PC-3 (cell line): ENCODE measurements at regions not wholly inside any gene's neighbourhood (a gene's known extent, or its start where the extent isn't known, plus 50 kb on each side); places are given as distances from the start of the nearest gene placed in this dataset.

ENCODE experiments used
- ATAC-seq: fragments of 200-7000 bp; cut with Tn5 transposase; 2 replicates; pipeline ENCODE4 v1.9.1; 2020; ENCODE audit warnings: mild to moderate bottlenecking, moderate library complexity
- BruUV-seq: library from RNA; stranded (reverse); fragments of 400-500 nt; replicated peaks from 2 replicates; lab custom pipeline; 2021; lab: Mats Ljungman, UMichigan
- CTCF ChIA-PET: fragments of 300-600 bp; sonication (Branson Sonifier 250); formaldehyde crosslinking; loops from one replicate; lab custom pipeline; 2022; ENCODE audit warnings: antibody characterized with exemption; lab: Charles Lee
- POLR2A ChIA-PET: fragments of 300-600 bp; sonication (Branson Sonifier 250); formaldehyde crosslinking; loops from one replicate; lab custom pipeline; 2022; ENCODE audit warnings: antibody characterized with exemption; ENCODE audit not compliant: unreplicated experiment; lab: Charles Lee
- DNase-seq: peaks from one replicate; pipeline ENCODE4 v3.0.0-alpha.2; 2015
- H2AFZ ChIP-seq: fragments of 300-600 bp; sonication (generic); 2 replicates; pipeline ENCODE4 v1.6.0; 2016; ENCODE audit warnings: antibody characterized with exemption, low read length
- H3F3A ChIP-seq: fragments of 300-600 bp; sonication (generic); one replicate; pipeline ENCODE4 v1.6.0; 2017; ENCODE audit warnings: antibody characterized with exemption, low read length, control low read depth, mild to moderate bottlenecking; ENCODE audit not compliant: unreplicated experiment
- H3K27ac ChIP-seq: fragments of 300-600 bp; sonication (generic); 2 replicates; pipeline ENCODE4 v1.5.1; 2016; ENCODE audit warnings: mild to moderate bottlenecking, low read length
- H3K27me3 ChIP-seq: fragments of 300-600 bp; sonication (generic); 2 replicates; pipeline ENCODE4 v1.6.1; 2016; ENCODE audit warnings: low read length, mixed read lengths
- H3K36me3 ChIP-seq: fragments of 300-600 bp; sonication (generic); 2 replicates; pipeline ENCODE4 v1.6.1; 2016; ENCODE audit warnings: low read depth, mixed run types, low read length, mixed read lengths
- H3K4me1 ChIP-seq: fragments of 300-600 bp; sonication (generic); 2 replicates; pipeline ENCODE4 v1.5.1; 2016; ENCODE audit warnings: low read length; ENCODE audit not compliant: insufficient read depth
- H3K4me2 ChIP-seq: fragments of 300-600 bp; sonication (generic); 2 replicates; pipeline ENCODE4 v1.6.0; 2016; ENCODE audit warnings: low read length
- H3K4me3 ChIP-seq: fragments of 300-600 bp; sonication (generic); 2 replicates; pipeline ENCODE4 v1.5.1; 2016; ENCODE audit warnings: mild to moderate bottlenecking, low read length, mixed read lengths
- H3K79me2 ChIP-seq: fragments of 300-600 bp; sonication (generic); 2 replicates; pipeline ENCODE4 v1.6.1; 2017; ENCODE audit warnings: low read length, mixed read lengths
- H3K9ac ChIP-seq: fragments of 300-600 bp; sonication (generic); 2 replicates; pipeline ENCODE4 v1.6.0; 2016; ENCODE audit warnings: mild to moderate bottlenecking, low read length
- H3K9me2 ChIP-seq: fragments of 300-600 bp; sonication (generic); replicated peaks from 2 replicates; pipeline ENCODE4 v1.6.1; 2016; ENCODE audit warnings: mixed run types, low read length, mixed read lengths
- H3K9me3 ChIP-seq: fragments of 300-600 bp; sonication (generic); 2 replicates; pipeline ENCODE4 v1.6.1; 2016; ENCODE audit warnings: low read length, mixed read lengths
- H4K20me1 ChIP-seq: fragments of 300-600 bp; sonication (generic); 2 replicates; pipeline ENCODE4 v1.6.1; 2016; ENCODE audit warnings: low read length, mixed read lengths
- CTCF ChIP-seq: fragments of 300-600 bp; sonication (generic); conservative IDR thresholded peaks from 2 replicates; pipeline ENCODE4 v1.5.1; 2017; ENCODE audit warnings: antibody characterized with exemption, low read depth, mild to moderate bottlenecking, low read length
- EZH2 ChIP-seq: fragments of 300-600 bp; sonication (generic); IDR thresholded peaks from one replicate; pipeline ENCODE4 v1.6.1; 2017; ENCODE audit warnings: antibody characterized with exemption, mild to moderate bottlenecking, low read length; ENCODE audit not compliant: unreplicated experiment
- EZH2phosphoT487 ChIP-seq: fragments of 300-600 bp; sonication (generic); IDR thresholded peaks from 2 replicates; pipeline ENCODE4 v1.6.1; 2018; ENCODE audit warnings: mild to moderate bottlenecking, antibody characterized with exemption, low read length, borderline replicate concordance
- intact Hi-C: fragments of 100-400 bp; cut with micrococcal nuclease; formaldehyde crosslinking; loops from 2 replicates; pipeline ENCODE4 v1.9.0; 2023

GRCh38 chr5:88664645-88665044 is 218.3 kb downstream of the MEF2C start:
- CTCF ChIA-PET: no interaction called here

GRCh38 chr5:88663793-88664216 is 219.2 kb downstream of the MEF2C start:
- Histone ChIP-seq H3K4me3 (no peak overlapping the region), H3F3A (no peaks in the 10 kb centered on the region), H3K9ac (no peak overlapping the region), H3K27ac (no peak overlapping the region), H3K79me2 (no peaks in the 10 kb centered on the region), H4K20me1 (no peaks in the 10 kb centered on the region), H3K4me2 (no peak overlapping the region), H3K4me1 (peaks cover 8% of the 10 kb centered on the region; the same call in 1 of the 2 replicates), H3K9me3 (no peaks in the 10 kb centered on the region), H3K27me3 (no peaks in the 10 kb centered on the region), H3K9me2 (no peaks in the 10 kb centered on the region), H2AFZ (no peak overlapping the region), H3K36me3 (no peaks in the 10 kb centered on the region)
- CTCF ChIA-PET: no interaction called here
- BruUV-seq: no TSS peak
- DNase-seq (no peak), ATAC-seq (no peak)
- intact Hi-C loops: loop anchor here (5.0 kb wide), 1 partner anchor 257 kb away; no protein-coding TSS in a partner anchor
- POLR2A ChIA-PET: no interaction called here
- no peak for TF ChIP-seq CTCF
- TF ChIP-seq EZH2phosphoT487: no peak
- TF ChIP-seq EZH2: no peak

More at GRCh38 chr5:88664645-88665044, 218.3 kb downstream of the MEF2C start:
- H3K27ac ChIP-seq: no peak overlapping the region
- H3K9ac ChIP-seq: no peak overlapping the region
- intact Hi-C loops: loop anchor here (5.0 kb wide), 2 partner anchors 257 to 377 kb away; no protein-coding TSS in a partner anchor
- no peaks in the 10 kb centered on the region for H3F3A ChIP-seq
- H3K4me1 ChIP-seq: peaks cover 8% of the 10 kb centered on the region; the same call in 1 of the 2 replicates
- no peak overlapping the region for H3K4me3 ChIP-seq
- no peaks in the 10 kb centered on the region for H3K9me2 ChIP-seq
- no peaks in the 10 kb centered on the region for H3K27me3 ChIP-seq
- no peaks in the 10 kb centered on the region for H4K20me1 ChIP-seq
- POLR2A ChIA-PET: no interaction called here
- BruUV-seq: no TSS peak
- no peaks in the 10 kb centered on the region for H3K9me3 ChIP-seq
- no peak for TF ChIP-seq CTCF
- TF ChIP-seq EZH2phosphoT487: no peak
- ATAC-seq (no peak), DNase-seq (no peak)
- H3K36me3 ChIP-seq: no peaks in the 10 kb centered on the region
- H3K4me2 ChIP-seq: no peak overlapping the region
- no peaks in the 10 kb centered on the region for H3K79me2 ChIP-seq
- H2AFZ ChIP-seq: no peak overlapping the region

- no peaks in the 10 kb centered on the region for H3K36me3 ChIP-seq
- H3K9ac ChIP-seq: no peak overlapping the region
- no peaks in the 10 kb centered on the region for H4K20me1 ChIP-seq
- H3K79me2 ChIP-seq: no peaks in the 10 kb centered on the region
- BruUV-seq: no TSS peak
- H3K4me2 ChIP-seq: no peak overlapping the region
- ChIA-PET POLR2A (no interaction called here), CTCF (no interaction called here)
- H3K4me1 ChIP-seq: peaks cover 8% of the 10 kb centered on the region; the same call in 1 of the 2 replicates
- no peak overlapping the region for H2AFZ ChIP-seq
- H3K27ac ChIP-seq: no peak overlapping the region
- TF ChIP-seq EZH2phosphoT487 (no peak), CTCF (no peak), EZH2 (no peak)
- no peaks in the 10 kb centered on the region for H3K27me3 ChIP-seq
- H3K4me3 ChIP-seq: no peak overlapping the region
- intact Hi-C loops: loop anchor here (5.0 kb wide), 1 partner anchor 256 kb away; no protein-coding TSS in a partner anchor
- no peaks in the 10 kb centered on the region for H3K9me3 ChIP-seq
- no peak for ATAC-seq
- H3K9me2 ChIP-seq: no peaks in the 10 kb centered on the region
- no peak for DNase-seq
- no peaks in the 10 kb centered on the region for H3F3A ChIP-seq
Observed at GRCh38 chr5:88662846-88663245, 220.1 kb downstream of the MEF2C start.
